GM21717 (cell line): ENCODE measurements at regions not wholly inside any gene's neighbourhood (a gene's known extent, or its start where the extent isn't known, plus 50 kb on each side); places are given as distances from the start of the nearest gene placed in this dataset.

ENCODE experiments used
- ATAC-seq: cut with Tn5 transposase; IDR thresholded peaks from one replicate; pipeline ENCODE4 v1.9.1; 2021; ENCODE audit warnings: mild to moderate bottlenecking, moderate library complexity; ENCODE audit not compliant: unreplicated experiment

- no peak for ATAC-seq
Measured at GRCh38 chr2:103268841-103269498, 507.1 kb downstream of the TMEM182 start.

GRCh38 chr2:103276869-103277268 is 515.0 kb downstream of the TMEM182 start:
- no peak for ATAC-seq

GRCh38 chr2:103284750-103285149 is 522.9 kb downstream of the TMEM182 start:
- no peak for ATAC-seq

DNA sequence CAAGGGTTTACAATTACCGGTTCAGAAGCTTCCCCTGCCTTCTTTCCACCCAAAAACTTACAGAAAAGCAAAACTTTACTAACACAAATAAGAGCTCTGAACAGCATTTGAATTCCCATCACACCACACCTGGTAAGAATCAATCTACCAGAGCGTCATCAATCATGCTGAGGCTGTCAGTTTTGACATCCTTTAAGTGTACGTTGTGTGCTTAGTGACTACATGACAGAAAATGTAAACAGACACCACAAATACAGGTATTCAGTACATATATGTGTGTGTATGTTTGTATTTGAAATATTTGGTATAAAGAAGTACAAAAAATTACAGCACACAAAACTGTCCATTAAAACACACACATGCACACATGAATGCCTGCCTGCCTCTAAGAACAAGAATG is 523.5 kb downstream of the TMEM182 start:
- no peak for ATAC-seq

- no peak for ATAC-seq
Measured at GRCh38 chr2:103287746-103288145, 525.9 kb downstream of the TMEM182 start.

DNA sequence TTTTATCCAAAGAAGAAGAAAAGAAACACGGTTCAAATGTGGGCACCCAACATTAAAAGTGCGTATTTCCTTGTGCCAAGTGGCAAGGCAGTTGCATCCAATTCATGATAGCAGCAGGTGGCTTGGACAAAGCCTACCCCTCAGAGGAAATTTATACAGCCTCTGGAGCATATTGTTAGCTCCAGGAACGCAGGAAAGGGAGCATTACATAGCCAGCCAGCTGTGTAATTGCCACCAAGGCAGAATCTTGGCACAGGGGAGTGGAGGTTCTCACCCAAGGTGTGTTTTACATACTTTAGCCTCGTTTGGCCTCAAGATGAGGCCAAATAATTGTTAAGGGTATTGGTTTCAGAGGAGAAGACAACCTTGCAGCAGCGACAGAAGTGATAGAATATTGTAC is 526.9 kb downstream of the TMEM182 start:
- no peak for ATAC-seq

GRCh38 chr2:103289105-103289725 is 527.4 kb downstream of the TMEM182 start:
- no peak for ATAC-seq

- no peak for ATAC-seq
Measured at GRCh38 chr2:103292573-103292972, 530.7 kb downstream of the TMEM182 start.

DNA sequence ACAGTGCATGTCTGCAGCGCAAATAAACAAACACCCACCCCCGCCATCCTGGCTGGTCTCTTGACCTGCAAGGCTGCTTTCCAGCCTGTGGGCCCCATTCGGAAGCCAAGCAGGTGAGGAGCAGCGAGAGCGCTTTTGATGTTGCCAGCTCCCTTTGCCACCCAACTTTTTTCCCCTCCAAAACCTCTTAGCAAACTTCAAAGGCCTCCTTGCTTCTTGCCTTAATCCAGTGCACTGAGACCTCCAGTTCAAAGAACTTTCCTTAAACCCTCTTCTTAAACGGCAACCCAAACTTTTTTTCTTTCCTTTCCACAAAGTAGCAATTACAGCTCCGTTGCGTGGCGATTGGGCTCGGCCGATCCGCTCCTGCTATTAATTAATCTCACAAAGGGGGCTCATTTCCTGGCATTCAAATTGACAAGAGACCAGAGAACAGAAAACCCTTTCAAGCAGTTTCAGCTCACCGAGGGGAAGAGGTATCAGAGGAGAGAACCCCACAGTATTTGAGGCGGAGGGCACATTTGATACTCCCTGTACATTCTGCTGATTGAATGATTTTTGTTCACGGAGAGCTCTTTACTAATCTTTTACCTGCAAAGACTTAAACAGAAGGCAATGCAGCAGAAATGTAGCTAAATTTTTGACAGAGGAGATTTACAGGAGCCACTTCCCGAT is 531.4 kb downstream of the TMEM182 start:
- ATAC-seq, result no peak

- ATAC-seq, result no peak
Measured at GRCh38 chr2:103293742-103294077, 531.9 kb downstream of the TMEM182 start.

- no peak for ATAC-seq
Measured at GRCh38 chr2:103294420-103294819, 532.6 kb downstream of the TMEM182 start.

DNA sequence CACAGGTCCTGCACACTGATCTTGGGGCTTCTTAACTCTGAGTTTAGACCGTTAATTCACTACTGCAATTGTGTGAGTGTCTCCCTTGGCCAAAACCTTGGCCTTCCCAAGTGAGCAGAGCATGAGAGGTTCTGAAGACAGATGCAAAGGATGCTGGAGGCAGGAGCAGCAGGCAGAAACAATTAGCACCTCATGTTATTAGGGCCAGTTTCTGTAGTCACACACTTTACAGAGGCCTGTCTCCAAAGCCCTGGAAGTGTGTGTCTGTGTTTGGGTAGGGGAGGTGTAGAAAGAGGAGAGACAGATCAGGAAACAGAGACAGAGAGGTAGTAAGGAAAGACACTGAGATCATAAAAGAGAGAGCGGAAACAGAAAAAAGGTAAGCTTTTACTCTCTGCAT is 533.8 kb downstream of the TMEM182 start:
- no peak for ATAC-seq

DNA sequence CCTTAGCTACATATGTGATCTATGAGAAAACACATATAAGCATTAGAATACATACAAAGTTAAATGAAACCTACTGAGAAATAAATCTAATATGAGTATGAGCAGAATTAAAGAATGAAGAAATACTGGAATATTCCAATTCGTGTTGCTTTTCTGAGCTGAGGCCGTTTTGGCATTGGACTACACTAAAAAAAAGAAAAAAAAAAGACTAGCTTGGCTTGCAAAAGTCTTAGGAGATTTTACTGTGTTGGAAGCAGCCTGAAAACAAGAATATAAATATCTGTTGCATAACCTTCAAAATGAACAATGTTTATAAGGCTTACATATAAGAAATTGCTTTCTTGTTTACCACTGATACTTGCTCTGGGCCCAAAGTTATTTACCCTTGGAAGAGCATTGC is 562.8 kb downstream of the TMEM182 start:
- ATAC-seq, result no peak

DNA sequence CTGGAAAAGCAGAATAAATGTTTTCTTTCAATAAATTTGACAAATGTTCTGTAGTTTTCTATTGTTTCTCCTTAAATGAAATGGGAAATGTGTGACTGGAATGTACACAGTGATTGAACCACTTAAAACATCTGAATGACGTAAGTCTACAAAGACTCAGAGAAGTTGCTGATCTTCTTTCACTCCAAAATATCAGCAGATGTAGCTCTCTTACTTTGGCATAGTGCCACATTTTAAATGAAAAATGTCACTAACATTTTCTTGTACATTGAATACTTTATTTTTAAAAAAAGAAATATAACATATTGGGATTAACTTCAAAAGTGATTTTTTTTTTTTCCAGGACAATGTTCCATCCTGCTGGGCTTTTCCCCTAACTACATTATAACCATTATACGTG is 565.6 kb downstream of the TMEM182 start:
- ATAC-seq, result no peak

GRCh38 chr2:103327966-103328365 is 566.1 kb downstream of the TMEM182 start:
- no peak for ATAC-seq

DNA sequence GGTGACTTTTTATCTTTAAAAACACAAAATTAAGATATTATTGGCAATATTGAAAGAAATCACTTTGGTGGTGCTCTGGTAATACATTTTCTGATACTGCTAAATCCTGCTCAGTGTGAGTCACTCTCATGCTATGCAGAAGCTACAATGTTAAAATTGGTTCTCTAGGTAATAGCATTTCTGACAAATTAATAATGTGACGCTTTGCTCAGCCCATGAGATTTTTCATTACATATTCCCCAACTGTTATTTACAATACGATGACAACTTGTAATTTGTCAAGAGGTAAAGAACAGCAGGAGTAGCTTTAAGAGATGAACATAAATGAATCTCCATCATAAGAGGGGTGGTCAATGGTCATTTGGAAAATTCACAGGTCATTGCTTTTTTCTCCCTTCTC is 573.6 kb downstream of the TMEM182 start:
- ATAC-seq, result no peak

GRCh38 chr2:103338819-103339218 is 577.0 kb downstream of the TMEM182 start:
- no peak for ATAC-seq

DNA sequence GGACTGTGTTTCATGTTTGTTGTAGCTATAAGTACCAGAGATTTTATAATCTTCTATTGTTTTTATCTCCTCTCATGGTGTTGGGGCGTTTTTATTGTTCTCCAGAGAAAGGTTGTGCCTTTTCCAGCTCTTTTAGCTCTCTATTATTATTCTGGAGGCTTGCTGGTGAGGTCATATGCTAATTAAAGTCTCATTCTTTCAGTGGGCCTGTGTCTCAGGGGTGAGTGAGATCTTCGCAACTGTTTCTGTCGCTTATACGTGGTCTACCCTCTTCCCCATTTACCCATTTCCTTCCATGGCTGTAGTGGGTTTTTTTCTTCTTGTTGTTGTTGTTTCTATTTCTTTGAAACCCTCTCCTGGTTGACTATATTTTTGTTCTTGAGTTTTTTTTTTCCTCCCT is 584.9 kb downstream of the TMEM182 start:
- ATAC-seq, result no peak

DNA sequence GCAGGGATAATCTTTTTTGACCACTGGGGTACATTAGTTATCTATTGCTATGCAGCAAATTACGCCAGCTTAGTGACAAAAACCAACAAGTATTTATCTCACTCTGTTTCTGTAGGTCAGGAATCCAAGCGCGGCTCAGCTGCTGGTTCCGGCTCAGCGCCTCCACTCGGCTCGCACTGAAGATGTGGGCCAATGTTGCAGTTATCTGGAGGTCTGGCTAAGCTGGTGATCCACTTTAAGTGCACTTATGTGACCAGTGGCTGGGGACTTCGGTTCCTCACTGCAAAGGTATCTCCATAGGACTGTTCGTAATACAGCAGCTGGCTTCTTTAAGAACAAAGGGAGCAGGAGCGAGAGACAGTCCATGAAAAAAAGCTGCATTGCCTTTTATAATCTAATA is 591.9 kb downstream of the TMEM182 start:
- ATAC-seq, result no peak

DNA sequence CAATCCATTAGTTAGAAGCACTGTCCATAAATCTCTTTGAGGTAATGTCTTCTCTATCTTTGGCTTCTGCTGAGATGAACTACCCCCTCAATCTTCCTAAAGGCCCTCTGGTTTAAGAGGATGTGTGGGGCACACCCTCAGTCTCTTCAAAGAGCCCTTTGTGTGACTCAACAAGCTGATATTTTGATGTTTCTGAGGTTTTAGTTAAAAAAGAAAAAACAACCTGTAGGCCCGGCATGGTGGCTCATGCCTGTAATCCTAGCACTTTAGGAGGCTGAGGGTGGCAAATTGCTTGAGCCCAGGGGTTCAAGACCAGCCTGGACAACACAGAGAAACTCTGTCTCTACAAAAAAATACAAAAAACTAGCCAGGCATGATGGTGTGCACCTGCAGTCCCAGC is 593.5 kb downstream of the TMEM182 start:
- no peak for ATAC-seq

DNA sequence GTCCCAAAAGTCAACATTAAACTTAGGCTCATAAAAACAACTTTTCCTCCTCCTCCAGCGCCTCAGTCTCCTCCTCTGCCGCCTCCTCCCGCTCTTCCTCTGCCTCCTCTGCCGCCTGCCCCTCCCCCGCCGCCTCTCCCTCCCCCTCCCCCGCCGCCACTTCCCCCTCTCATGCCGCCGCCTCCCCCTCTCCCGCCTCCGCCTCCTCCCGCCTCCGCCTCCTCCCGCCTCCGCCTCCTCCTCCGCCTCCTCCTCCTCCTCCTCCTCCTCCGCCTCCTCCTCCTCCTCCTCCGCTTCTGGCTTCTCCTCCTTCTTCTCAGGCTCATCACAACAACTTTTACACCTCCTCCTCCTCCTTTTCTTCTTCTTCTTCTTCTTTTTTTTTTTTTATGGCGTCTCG is 599.9 kb downstream of the TMEM182 start:
- no peak for ATAC-seq

DNA sequence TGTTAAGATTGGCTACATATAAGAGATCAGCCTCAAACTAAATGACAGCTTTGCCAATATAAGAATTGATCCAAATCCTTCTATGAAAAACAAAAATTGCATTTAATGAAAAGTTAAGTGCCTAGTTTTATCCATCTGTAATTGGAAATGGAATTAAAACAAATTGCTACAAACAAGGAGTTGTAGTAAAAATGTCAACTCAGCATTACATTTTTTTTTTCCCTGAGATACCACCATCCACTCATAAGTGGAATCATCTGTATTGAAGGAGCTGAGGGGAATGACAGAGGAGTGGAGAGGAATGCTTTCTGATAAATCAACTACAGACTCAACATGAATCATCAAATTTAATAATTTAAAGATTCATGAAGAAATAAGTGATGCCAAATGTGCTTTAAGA is 601.8 kb downstream of the TMEM182 start:
- ATAC-seq, result no peak

DNA sequence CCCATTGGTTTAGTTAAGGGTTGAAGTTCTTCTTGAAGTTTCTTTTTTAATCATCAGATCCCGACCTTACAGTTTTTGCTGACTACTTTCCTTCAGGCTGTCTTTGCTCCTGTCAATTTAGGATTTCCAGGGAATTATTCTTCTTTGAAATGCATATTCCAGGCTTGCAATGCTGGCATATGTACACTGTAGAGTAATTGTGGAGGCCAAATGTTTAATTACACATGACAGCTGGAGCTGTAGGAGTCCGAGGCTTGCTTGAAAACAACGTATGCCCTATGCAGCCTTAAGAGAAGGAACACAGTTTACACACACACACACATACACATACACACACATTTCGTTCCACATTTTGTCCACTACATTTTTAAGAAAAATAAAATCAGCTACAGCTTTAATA is 602.3 kb downstream of the TMEM182 start:
- ATAC-seq, result no peak
